ENCODE measurements at regions not wholly inside any gene's neighbourhood (a gene's known extent, or its start where the extent isn't known, plus 50 kb on each side); places are given as distances from the start of the nearest gene placed in this dataset.

GRCh38 chr5:130260481-130260880 lies 356.2 kb downstream of the CHSY3 start:
- Histone ChIP-seq H3K36me3 (no peaks in the 10 kb centered on the region), H3K27me3 (no peaks in the 10 kb centered on the region), H3K4me1 (no peaks in the 10 kb centered on the region), H3K4me3 (no peak overlapping the region), H3K27ac (no peak overlapping the region), H3K9me3 (peaks cover 0 to 3% of the 10 kb centered on the region in 2 donors)
- intact Hi-C loops (cut with DNase I; ENCODE audit: low total_unique reads), result no loop called here
- 83 to 87% methylated on average over 2 of the region's 2 CpGs for WGBS, 2 donors (ENCODE audit: low coverage in 1 of 2)
- in situ Hi-C loops (cut with MboI; ENCODE audit: low pct_ligation_motif_present in 1 of 4, low pct_unique_long_range_greater_than_20kb in 1 of 4, low sequenced_read_pairs in 3 of 4), result no loop called here
- DNase-seq, result no peak
- TF ChIP-seq POLR2AphosphoS5 (IDR thresholded peaks at IDR 0.05) (no peak), POLR2A (IDR thresholded peaks at IDR 0.05) (no peak), EP300 (IDR thresholded peaks at IDR 0.05; ENCODE audit: low read depth) (no peak)
- TF ChIP-seq, protein P1, sequence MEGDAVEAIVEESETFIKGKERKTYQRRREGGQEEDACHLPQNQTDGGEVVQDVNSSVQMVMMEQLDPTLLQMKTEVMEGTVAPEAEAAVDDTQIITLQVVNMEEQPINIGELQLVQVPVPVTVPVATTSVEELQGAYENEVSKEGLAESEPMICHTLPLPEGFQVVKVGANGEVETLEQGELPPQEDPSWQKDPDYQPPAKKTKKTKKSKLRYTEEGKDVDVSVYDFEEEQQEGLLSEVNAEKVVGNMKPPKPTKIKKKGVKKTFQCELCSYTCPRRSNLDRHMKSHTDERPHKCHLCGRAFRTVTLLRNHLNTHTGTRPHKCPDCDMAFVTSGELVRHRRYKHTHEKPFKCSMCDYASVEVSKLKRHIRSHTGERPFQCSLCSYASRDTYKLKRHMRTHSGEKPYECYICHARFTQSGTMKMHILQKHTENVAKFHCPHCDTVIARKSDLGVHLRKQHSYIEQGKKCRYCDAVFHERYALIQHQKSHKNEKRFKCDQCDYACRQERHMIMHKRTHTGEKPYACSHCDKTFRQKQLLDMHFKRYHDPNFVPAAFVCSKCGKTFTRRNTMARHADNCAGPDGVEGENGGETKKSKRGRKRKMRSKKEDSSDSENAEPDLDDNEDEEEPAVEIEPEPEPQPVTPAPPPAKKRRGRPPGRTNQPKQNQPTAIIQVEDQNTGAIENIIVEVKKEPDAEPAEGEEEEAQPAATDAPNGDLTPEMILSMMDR (IDR thresholded peaks at IDR 0.05), result no peak

DNA sequence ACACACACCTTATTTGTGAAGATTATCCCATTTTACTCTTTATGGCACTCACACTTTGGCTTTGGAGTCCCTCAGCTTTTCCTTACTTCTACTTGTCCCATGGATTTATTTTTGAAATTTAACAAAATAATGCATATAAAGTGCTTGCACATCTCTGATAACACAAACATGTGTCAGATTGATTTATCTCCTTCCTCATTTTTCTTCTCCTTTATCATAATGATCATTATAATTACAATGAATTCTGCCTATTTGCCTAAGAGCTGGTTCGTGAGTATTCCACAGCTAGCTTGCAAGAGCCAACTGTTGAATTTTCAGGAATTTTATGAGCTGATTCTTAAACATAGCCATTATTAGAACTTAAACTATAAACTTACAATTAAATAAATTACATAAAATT lies 347.7 kb downstream of the CHSY3 start:
- in situ Hi-C loops (cut with MboI; ENCODE audit: low pct_ligation_motif_present in 1 of 4, low pct_unique_long_range_greater_than_20kb in 1 of 4, low sequenced_read_pairs in 3 of 4), result no loop called here
- WGBS, 2 donors (ENCODE audit: low coverage in 1 of 2), result 60 to 64% methylated on average over 1 of the region's 1 CpG
- H3K4me3 ChIP-seq, result no peak overlapping the region

GRCh38 chr5:130243641-130244040 lies 339.4 kb downstream of the CHSY3 start:
- no peak for TF ChIP-seq POLR2AphosphoS5 (IDR thresholded peaks at IDR 0.05)
- TF ChIP-seq POLR2A (IDR thresholded peaks at IDR 0.05), result no peak
- no peak for TF ChIP-seq EP300 (IDR thresholded peaks at IDR 0.05; ENCODE audit: low read depth)
- TF ChIP-seq, protein P1 (IDR thresholded peaks at IDR 0.05), result no peak
- Histone ChIP-seq H3K27me3 (no peaks in the 10 kb centered on the region), H3K4me1 (no peaks in the 10 kb centered on the region), H3K27ac (no peak overlapping the region), H3K4me3 (no peak overlapping the region), H3K9me3 (no peaks in the 10 kb centered on the region), H3K36me3 (no peaks in the 10 kb centered on the region)
- DNase-seq, result no peak
- intact Hi-C loops (cut with DNase I; ENCODE audit: low total_unique reads), result no loop called here
- WGBS, 2 donors (ENCODE audit: low coverage in 1 of 2), result 80 to 92% methylated on average over 2 to 4 of the region's 4 CpGs
- in situ Hi-C loops (cut with MboI; ENCODE audit: low pct_ligation_motif_present in 1 of 4, low pct_unique_long_range_greater_than_20kb in 1 of 4, low sequenced_read_pairs in 3 of 4), result no loop called here

More for the DNA sequence above, 347.7 kb downstream of the CHSY3 start:
- Histone ChIP-seq H3K27ac (no peak overlapping the region), H3K27me3 (no peaks in the 10 kb centered on the region), H3K36me3 (no peaks in the 10 kb centered on the region), H3K4me1 (no peaks in the 10 kb centered on the region), H3K9me3 (peaks cover 0 to 3% of the 10 kb centered on the region in 2 donors)
- DNase-seq, result no peak
- intact Hi-C loops (cut with DNase I; ENCODE audit: low total_unique reads), result no loop called here
- TF ChIP-seq POLR2AphosphoS5 (IDR thresholded peaks at IDR 0.05), result no peak
- TF ChIP-seq, protein P1 (IDR thresholded peaks at IDR 0.05), result no peak

GRCh38 chr5:130237721-130238120 lies 333.5 kb downstream of the CHSY3 start:
- DNase-seq, result no peak
- Histone ChIP-seq H3K9me3 (no peaks in the 10 kb centered on the region), H3K27ac (no peak overlapping the region), H3K36me3 (no peaks in the 10 kb centered on the region), H3K27me3 (no peaks in the 10 kb centered on the region), H3K4me1 (no peaks in the 10 kb centered on the region), H3K4me3 (no peak overlapping the region)
- intact Hi-C loops (cut with DNase I; ENCODE audit: low total_unique reads), result no loop called here
- TF ChIP-seq, protein P1 (IDR thresholded peaks at IDR 0.05), result no peak
- TF ChIP-seq POLR2A (IDR thresholded peaks at IDR 0.05), result no peak
- no peak for TF ChIP-seq EP300 (IDR thresholded peaks at IDR 0.05; ENCODE audit: low read depth)
- no peak for TF ChIP-seq POLR2AphosphoS5 (IDR thresholded peaks at IDR 0.05)
- in situ Hi-C loops (cut with MboI; ENCODE audit: low pct_ligation_motif_present in 1 of 4, low pct_unique_long_range_greater_than_20kb in 1 of 4, low sequenced_read_pairs in 3 of 4), result no loop called here
- 45 to 52% methylated on average over 3 of the region's 3 CpGs for WGBS, 2 donors (ENCODE audit: low coverage in 1 of 2)

Small RNA genes lying in the stretch of these regions (small RNA-seq; reads per million reads assigned to genes)
- gene AC113367.2, result 0 reads per million in 4 donors
- gene RNU7-53P, result 0 reads per million in 4 donors

Data from transverse colon (tissue), 4 donors.